ENCODE measurements at regions not wholly inside any gene's neighbourhood (a gene's known extent, or its start where the extent isn't known, plus 50 kb on each side); places are given as distances from the start of the nearest gene placed in this dataset.

GRCh38 chr2:176507786-176508185 lies 238.5 kb downstream of the MTX2 start:
- TF ChIP-seq USF2 (IDR thresholded peaks at IDR 0.05), result no peak
- TF ChIP-seq, protein P1, sequence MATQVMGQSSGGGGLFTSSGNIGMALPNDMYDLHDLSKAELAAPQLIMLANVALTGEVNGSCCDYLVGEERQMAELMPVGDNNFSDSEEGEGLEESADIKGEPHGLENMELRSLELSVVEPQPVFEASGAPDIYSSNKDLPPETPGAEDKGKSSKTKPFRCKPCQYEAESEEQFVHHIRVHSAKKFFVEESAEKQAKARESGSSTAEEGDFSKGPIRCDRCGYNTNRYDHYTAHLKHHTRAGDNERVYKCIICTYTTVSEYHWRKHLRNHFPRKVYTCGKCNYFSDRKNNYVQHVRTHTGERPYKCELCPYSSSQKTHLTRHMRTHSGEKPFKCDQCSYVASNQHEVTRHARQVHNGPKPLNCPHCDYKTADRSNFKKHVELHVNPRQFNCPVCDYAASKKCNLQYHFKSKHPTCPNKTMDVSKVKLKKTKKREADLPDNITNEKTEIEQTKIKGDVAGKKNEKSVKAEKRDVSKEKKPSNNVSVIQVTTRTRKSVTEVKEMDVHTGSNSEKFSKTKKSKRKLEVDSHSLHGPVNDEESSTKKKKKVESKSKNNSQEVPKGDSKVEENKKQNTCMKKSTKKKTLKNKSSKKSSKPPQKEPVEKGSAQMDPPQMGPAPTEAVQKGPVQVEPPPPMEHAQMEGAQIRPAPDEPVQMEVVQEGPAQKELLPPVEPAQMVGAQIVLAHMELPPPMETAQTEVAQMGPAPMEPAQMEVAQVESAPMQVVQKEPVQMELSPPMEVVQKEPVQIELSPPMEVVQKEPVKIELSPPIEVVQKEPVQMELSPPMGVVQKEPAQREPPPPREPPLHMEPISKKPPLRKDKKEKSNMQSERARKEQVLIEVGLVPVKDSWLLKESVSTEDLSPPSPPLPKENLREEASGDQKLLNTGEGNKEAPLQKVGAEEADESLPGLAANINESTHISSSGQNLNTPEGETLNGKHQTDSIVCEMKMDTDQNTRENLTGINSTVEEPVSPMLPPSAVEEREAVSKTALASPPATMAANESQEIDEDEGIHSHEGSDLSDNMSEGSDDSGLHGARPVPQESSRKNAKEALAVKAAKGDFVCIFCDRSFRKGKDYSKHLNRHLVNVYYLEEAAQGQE (IDR thresholded peaks at IDR 0.05), result no peak

Measured in A549 (cell line).